GM06990 (cell line): ENCODE measurements at regions not wholly inside any gene's neighbourhood (a gene's known extent, or its start where the extent isn't known, plus 50 kb on each side); places are given as distances from the start of the nearest gene placed in this dataset.

Source experiments
- DNase-seq: peaks from one replicate; pipeline ENCODE4 v3.0.0-alpha.2; 2011; ENCODE audit not compliant: insufficient read length; ENCODE audit errors: extremely low read depth
- H3K27me3 ChIP-seq: replicated peaks from 2 replicates; pipeline ENCODE4 v1.6.0; 2011; ENCODE audit warnings: low read length; ENCODE audit not compliant: control insufficient read depth, insufficient read depth
- H3K36me3 ChIP-seq: 2 replicates; pipeline ENCODE4 v1.5.1; 2011; ENCODE audit warnings: low read length; ENCODE audit not compliant: control insufficient read depth, insufficient read depth
- H3K4me3 ChIP-seq: replicated peaks from 2 replicates; pipeline ENCODE4 v1.5.1; 2011; ENCODE audit warnings: low read depth, mild to moderate bottlenecking, control low read depth, low read length
- CTCF ChIP-seq: IDR thresholded peaks from 2 replicates; pipeline ENCODE4 v1.5.1; 2011; ENCODE audit warnings: low read length, control low read depth, mild to moderate bottlenecking, inconsistent platforms; ENCODE audit not compliant: insufficient read depth, poor library complexity, severe bottlenecking

GRCh38 chr2:51553476-51553875, 521.5 kb upstream of the NRXN1 start:
- no peak for TF ChIP-seq CTCF
- Histone ChIP-seq H3K36me3 (no peaks in the 10 kb centered on the region), H3K27me3 (no peaks in the 10 kb centered on the region), H3K4me3 (no peak overlapping the region)
- no peak for DNase-seq

DNA sequence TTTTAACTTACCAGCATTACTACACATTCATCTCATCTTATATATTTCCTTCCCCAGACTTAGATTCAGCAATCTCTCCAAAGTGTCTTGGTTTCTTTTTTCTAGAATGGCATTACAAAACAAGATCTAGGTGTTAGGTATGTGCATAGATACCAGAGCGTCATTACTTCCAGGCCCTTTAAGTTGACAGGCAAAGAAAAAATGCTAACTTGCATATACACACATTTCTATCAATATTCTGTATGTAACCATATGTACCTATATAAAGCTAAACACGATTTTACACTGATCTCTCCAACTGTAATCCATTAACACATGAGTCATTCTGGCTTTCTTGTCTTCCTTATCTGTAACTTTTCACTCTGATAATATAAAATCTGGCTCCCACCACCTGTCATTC, 503.8 kb upstream of the NRXN1 start:
- no peak for TF ChIP-seq CTCF
- no peaks in the 10 kb centered on the region for H3K36me3 ChIP-seq

GRCh38 chr2:51534166-51534565, 502.2 kb upstream of the NRXN1 start:
- Histone ChIP-seq H3K27me3 (no peaks in the 10 kb centered on the region), H3K4me3 (no peak overlapping the region), H3K36me3 (no peaks in the 10 kb centered on the region)
- no peak for DNase-seq
- TF ChIP-seq CTCF: no peak

More for the DNA sequence above, 503.8 kb upstream of the NRXN1 start:
- DNase-seq: no peak
- Histone ChIP-seq H3K27me3 (no peaks in the 10 kb centered on the region), H3K4me3 (no peak overlapping the region)

GRCh38 chr2:51528156-51528555, 496.2 kb upstream of the NRXN1 start:
- DNase-seq: no peak
- no peak for TF ChIP-seq CTCF
- Histone ChIP-seq H3K27me3 (no peaks in the 10 kb centered on the region), H3K4me3 (no peak overlapping the region), H3K36me3 (no peaks in the 10 kb centered on the region)

DNA sequence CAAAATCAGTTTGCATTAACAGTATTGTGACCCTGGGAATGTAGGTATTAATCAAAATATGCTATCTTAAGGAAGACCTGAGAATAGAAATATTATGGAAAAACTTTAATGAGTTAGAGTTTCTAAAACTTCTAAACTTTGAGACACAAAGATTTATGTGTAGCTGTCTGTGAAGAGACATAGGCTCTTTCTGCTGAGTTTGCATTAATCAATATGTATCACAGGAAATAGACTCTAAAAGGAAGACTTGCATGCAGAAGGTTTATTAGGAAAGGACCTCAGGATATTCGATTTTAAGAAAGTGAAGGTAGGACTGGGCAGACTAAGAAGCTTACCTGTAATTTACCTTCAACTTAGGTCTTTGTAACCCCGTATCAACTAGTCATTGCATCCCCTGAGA, 494.8 kb upstream of the NRXN1 start:
- Histone ChIP-seq H3K27me3 (no peaks in the 10 kb centered on the region), H3K36me3 (no peaks in the 10 kb centered on the region), H3K4me3 (no peak overlapping the region)
- DNase-seq: no peak
- TF ChIP-seq CTCF: no peak

- Histone ChIP-seq H3K4me3 (no peak overlapping the region), H3K36me3 (no peaks in the 10 kb centered on the region), H3K27me3 (no peaks in the 10 kb centered on the region)
- TF ChIP-seq CTCF: no peak
- no peak for DNase-seq
Measured at GRCh38 chr2:51516667-51517066, 484.7 kb upstream of the NRXN1 start.
